SH-SY5Y (cell line): ENCODE measurements at regions not wholly inside any gene's neighbourhood (a gene's known extent, or its start where the extent isn't known, plus 50 kb on each side); places are given as distances from the start of the nearest gene placed in this dataset.

Experiments
- GATA2 ChIP-seq: IDR thresholded peaks from 2 replicates; pipeline ENCODE4 v1.6.1; 2011; ENCODE audit warnings: mild to moderate bottlenecking, low read depth, low read length
- GATA3 ChIP-seq: IDR thresholded peaks from 2 replicates; pipeline ENCODE4 v1.6.1; 2011; ENCODE audit warnings: low read depth, mild to moderate bottlenecking, low read length, moderate library complexity

DNA sequence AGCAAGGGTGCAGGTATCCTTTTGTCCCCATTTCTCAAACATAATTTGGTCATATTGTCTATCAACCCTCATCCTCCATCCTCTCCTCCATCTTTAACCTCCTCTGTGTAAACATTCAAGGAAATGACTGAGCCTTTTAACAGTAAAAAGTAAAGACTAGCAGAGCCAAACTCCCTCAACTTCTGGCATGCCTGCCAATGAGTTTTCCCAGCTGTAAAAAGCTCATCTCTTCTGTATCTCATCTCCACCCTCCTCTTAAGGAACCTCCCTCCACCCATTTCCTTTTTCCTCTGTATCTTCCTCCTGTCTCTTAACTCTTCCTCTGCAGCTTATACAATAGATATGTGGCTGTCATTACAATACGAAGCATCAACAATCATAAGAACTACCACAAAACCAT lies 76.9 kb upstream of the PSMD7 start:
- no peak for TF ChIP-seq GATA3
- no peak for TF ChIP-seq GATA2
